GM18867 (cell line): ENCODE measurements at regions not wholly inside any gene's neighbourhood (a gene's known extent, or its start where the extent isn't known, plus 50 kb on each side); places are given as distances from the start of the nearest gene placed in this dataset.
"Not testable (repeated sequence)": the region's sequence is repeated elsewhere in the genome, so short reads cannot be mapped to it uniquely, and the experiment has no call there.

ENCODE experiments used
- ATAC-seq: cut with Tn5 transposase; IDR thresholded peaks from one replicate; pipeline ENCODE4 v1.9.1; 2021; ENCODE audit warnings: mild to moderate bottlenecking, moderate library complexity; ENCODE audit not compliant: unreplicated experiment

GRCh38 chrX:131821945-131822622 lies 201.0 kb upstream of the STK26 start:
- peak; percentile 82 for ATAC-seq

DNA sequence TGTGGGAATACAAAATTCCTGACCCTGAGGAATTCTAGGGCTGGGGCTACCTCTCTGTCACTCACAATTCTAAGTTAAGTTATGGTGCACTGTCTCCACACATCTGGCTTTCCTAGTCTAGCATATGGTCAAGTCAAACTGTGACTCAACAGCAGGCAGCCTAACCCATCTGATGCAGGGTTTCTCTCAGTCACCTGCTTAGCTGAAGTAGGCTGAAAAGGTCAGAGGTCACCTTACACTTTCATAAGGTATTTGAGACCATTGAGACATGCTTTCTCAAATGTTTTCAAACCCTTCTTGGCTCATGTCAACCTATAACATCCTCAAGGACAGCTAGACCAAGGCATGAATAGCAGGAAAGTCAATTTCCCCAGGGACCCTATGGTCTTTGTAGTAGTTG lies 196.5 kb upstream of the STK26 start:
- no peak for ATAC-seq

DNA sequence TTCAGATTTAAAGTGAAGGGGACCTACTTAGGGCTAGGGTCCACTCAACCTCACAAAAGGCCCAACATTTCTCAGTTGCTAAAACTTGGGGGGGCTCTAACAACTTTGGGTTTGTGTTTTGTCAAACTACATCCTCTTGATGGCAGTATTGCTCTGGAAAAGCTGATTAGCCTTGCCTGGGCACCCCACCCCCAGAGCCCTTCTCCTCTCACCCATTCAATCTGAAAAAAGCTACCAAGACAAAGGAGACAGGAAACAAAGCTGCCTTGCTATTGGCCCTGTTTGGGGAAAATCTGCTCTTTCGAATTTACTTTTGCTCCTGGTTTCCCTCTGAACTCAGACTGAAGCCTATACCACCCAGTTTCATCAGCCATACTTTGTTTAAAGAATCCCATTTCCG lies 195.2 kb upstream of the STK26 start:
- peak; percentile 42 for ATAC-seq

DNA sequence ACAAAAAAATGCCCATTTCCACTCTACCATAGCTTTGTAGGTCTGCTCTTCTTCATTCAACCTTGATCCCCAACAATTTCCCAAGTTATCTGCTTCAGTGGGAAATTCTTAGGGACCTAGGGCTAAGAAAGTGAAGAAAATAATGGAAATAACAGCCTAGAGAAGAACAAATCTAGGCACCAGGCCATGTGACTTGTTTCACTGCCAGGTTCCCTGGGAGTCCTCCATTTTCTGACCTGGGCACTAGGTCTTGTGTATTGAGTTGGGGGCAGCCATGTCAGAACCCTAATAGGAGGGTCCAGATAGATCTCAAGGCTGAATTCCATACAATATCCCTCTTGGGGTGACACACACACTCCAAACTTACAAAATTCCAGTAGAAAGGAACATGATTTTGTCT lies 194.6 kb upstream of the STK26 start:
- no peak for ATAC-seq

GRCh38 chrX:131830400-131831184 lies 192.5 kb upstream of the STK26 start:
- ATAC-seq, result no peak

DNA sequence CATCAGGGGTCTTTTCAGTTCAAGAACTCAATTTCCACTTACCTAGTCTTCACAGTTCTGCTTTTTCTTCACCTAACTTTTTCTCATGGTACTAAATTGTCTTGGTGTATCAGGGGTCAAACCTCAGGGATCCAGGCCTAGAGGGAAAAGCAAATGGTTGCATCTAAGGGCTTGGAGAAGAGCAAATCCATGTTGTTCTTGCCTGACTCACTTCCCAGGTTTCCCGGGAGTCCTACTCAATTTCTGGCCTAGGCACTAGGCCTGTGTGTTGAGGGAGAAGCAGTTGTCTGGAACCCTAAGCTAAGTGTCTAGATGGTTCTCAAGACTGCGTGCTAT lies 191.9 kb upstream of the STK26 start:
- no peak for ATAC-seq

DNA sequence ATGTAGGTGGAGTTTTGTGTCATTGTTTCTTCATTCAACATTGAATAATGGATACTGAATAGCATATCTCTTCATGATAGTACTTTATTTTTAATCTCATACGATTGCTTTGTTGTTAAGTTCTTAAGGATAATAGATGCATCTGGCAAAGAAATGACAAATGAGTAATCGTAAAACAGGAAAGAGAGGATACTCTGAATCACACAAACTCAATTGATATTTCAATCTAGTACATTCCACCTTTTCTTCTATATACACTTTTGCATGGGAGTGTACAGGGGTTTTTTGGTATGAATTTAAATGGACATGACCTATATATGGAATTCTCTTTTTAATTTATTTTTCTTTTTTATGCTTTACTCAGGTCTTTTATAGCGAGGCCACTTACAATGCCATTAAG lies 186.9 kb upstream of the STK26 start:
- no peak for ATAC-seq

- ATAC-seq, result no peak
Observed at GRCh38 chrX:131837325-131837724, 185.8 kb upstream of the STK26 start.

DNA sequence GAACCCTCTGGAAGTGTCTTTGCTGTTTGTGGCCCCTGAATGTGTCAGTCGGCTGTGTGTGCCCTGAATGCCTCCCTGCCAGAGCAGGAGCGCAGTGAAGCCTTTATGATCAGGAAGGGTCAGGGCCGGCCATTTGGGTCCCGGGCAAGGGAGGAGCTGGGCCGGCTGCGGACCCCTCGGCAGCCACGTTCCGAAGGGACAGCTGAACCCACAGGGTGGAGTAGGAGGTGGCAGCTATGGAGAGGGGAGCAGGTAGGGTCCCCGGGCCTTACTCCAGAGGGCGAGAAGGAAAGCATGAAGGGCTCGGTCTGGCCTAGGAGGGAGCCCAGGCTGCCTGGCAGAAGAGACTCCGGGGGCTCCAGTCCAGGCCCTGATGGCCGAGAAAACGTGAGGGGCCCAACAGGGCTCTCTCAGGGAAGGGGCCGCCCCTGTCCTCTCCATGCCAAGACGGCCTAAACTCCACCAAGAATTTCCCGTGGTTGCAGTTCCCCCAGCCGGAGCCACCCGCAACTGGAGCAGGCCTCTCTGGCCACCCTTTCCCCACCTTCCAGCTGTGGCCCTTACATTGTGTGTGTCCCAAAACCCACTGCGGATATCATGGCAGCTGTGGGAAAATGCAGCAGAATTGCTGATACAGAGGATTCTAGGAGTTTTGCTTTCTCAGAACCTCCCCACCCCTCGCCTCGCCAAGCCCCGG lies 182.2 kb upstream of the STK26 start:
- peak; percentile 24 for ATAC-seq

DNA sequence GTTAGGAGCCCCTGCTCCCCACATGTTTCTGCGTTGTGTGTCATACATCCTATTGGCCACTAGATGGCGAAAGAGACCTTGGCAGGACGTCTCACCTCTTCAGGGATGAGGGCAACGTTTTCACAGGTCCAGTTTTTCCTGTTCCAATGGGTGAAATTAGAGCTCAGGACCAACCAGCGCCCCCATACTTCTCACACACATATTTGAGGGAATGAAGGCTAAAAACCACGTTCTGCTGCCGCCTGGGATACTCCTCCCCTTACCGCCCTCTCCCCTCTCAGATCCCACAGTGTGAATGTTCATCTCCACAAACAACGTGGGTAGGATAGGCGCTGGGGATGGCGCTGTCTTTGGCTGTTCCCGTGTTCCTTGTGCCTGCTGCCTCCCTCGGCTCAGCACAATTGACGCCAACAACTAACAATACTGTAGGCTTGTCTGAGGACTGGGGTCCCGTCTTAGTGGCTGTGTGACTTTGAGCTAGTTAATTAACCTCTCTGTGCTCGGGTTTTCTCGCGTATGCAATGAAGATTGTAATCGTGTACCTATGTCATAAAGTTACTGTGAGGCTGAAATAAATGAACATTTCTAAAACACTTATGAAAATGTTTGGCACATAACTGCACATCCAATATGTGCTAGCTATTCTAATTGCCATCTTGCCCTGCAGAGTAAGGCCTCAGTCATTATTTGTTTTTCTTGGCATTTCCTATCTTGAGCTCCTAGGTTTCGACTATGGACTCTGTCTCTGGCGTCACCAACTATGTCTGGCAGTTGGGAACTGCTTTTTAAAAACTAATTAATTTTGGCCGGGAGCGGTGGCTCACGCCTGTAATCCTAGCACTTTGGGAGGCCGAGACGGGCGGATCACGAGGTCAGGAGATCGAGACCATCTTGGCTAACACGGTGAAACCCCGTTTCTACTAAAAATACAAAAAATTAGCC lies 181.3 kb upstream of the STK26 start:
- ATAC-seq, result peak; percentile 84

DNA sequence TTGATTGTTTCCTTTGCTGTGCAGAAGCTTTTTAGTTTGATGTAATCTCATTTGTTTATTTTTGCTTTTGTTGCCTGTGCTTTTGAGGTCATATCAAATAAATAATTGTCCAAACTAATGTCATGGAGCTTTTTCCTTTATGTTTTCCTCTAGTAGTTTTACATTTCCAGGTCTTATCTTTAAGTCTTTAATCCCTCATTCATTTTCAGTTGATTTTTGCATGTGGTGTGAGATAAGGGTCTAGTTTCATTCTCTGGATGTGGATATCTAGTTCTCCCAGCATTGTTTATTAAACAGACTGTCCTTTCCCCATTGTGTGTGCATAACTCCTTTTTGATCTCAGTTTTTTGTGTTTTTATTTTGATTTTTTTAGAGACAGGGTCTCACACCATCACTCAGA lies 179.1 kb upstream of the STK26 start:
- no peak for ATAC-seq

DNA sequence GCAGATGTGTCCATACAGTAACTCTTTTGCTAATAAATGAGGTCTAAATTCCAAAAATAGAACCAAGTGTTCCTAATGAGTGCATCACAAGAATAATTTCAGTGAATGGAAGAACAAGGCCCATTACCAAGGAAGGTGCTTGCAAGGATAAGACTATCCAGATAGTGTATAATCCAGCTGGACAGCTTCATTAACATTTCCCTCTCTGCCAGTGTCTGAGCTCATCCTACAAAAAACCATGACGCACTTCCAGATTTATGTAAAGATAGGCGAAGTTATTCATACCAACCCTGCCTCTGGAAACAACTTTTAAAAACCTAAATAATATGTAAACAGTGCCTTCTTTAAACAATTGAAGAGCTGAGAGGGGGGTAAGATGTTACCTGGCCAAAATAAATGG lies 177.9 kb upstream of the STK26 start:
- no peak for ATAC-seq

GRCh38 chrX:131845771-131846170 lies 177.3 kb upstream of the STK26 start:
- ATAC-seq, result no peak

GRCh38 chrX:131850964-131851363 lies 172.1 kb upstream of the STK26 start:
- ATAC-seq, result not testable (repeated sequence)

GRCh38 chrX:131853440-131853839 lies 169.7 kb upstream of the STK26 start:
- ATAC-seq, result no peak

DNA sequence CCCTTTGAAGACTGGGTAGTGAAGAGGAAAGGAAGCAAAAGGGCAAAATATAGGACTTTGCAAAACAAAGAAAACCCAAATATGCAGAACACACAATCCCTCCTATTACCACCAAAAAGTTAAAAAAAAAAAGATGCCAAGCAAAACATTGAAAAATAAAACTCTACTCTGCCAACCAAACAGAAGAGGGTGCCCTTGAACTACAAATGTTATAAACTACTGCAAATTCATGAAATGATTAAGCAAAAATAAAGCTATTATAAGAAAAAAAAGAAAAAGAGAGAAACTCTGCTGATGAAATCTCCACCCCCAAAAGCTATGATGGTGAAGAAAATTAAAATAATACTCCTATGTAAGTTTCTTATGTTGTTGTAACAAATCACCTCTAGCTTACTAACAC lies 168.5 kb upstream of the STK26 start:
- ATAC-seq, result no peak

DNA sequence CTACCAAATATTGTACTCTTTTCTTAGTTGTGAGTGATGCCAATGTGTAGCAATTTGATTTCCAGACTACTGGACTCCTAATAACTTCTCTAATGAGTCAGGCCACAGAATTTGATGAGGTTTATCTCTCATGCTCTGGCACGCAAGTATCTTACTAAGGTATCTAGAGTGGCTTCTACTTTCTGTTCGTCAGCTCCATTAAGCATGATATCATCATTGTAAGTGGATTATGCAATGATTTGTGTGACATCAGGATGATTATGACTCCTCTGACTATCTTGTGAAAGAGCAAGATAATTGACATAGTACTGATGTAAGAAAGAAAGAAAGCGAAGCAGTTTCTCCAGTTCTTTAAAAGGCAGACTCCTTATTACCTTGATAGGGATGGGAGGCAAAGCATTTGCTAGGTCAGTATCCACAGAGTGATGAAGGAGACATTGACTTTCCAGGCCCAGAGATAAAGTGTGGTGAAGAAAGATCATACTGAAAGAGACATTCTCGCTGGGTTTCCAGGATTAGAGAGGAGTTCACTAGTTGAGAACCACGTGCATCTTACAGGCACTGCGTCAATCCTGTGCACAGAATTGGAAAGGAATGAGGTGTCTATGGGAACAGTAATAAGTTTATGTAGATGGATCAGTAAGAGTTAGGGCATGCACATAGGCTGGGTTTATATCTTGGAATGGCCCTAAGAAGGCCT lies 161.9 kb upstream of the STK26 start:
- ATAC-seq, result no peak

DNA sequence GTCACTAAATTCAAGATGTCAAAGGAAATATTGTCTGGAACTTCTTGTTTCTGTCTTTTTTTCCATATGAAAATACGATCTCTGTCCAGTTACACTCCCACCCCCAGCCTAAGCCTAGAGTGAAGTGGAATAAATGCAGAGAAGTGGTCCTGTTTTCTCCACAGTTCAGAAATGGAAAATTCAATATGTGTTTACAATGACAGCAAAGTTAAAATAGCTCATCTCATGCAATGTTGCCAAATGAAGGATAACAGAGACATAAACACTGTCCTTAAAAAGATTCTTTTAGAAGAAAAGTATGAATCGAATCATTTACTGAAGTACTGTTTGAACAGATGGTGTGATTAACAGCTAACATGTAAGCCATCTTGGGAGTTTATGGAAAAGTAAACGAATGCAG lies 160.8 kb upstream of the STK26 start:
- ATAC-seq, result no peak

GRCh38 chrX:131869182-131869581 lies 153.9 kb upstream of the STK26 start:
- no peak for ATAC-seq

DNA sequence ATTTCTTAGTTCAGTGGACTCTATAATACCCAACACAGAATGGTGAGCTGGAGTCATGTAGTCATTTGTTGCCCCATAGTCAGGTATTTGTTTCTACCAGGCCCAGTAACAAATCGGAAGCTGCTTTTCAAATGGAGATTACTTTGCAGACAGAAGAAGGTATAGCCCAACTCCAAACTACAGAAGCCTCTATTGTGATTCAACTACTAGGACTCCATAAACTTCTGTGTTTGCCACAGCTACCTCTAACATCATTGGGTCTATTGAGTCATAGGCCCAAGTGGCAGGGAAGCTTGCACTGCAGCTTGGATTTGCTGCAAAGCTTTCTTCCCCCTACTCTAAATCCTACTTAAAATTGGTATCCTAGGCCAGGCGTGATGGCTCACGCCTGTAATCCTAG lies 148.8 kb upstream of the STK26 start:
- no peak for ATAC-seq
